ENCODE measurements at regions not wholly inside any gene's neighbourhood (a gene's known extent, or its start where the extent isn't known, plus 50 kb on each side); places are given as distances from the start of the nearest gene placed in this dataset.
"Not testable (repeated sequence)": the region's sequence is repeated elsewhere in the genome, so short reads cannot be mapped to it uniquely, and the experiment has no call there.

GRCh38 chr21:28034334-28034733 lies 958.3 kb downstream of the LTN1 start:
- not testable (repeated sequence) for H3K27me3 ChIP-seq (ENCODE audit: control insufficient read depth, low read length); H4K20me1 ChIP-seq (ENCODE audit: control insufficient read depth, insufficient read depth, low read depth, low read length); H3K79me2 ChIP-seq (ENCODE audit: control insufficient read depth, low read length); H3K9me2 ChIP-seq (replicated peaks; ENCODE audit: control insufficient read depth, low read length); H3K27ac ChIP-seq (ENCODE audit: low read depth, low read length); H3K4me2 ChIP-seq (ENCODE audit: low read length); H3K4me3 ChIP-seq (ENCODE audit: low read length); H3K9me3 ChIP-seq (ENCODE audit: control insufficient read depth, insufficient read depth, low read length); H3K4me1 ChIP-seq (ENCODE audit: control insufficient read depth, low read length); H3F3A ChIP-seq (ENCODE audit: control insufficient read depth, insufficient read depth); H3K36me3 ChIP-seq (ENCODE audit: control insufficient read depth, low read length)

- not testable (repeated sequence) for H3K27ac ChIP-seq (ENCODE audit: low read depth, low read length); H4K20me1 ChIP-seq (ENCODE audit: control insufficient read depth, insufficient read depth, low read depth, low read length); H3K79me2 ChIP-seq (ENCODE audit: control insufficient read depth, low read length); H3K36me3 ChIP-seq (ENCODE audit: control insufficient read depth, low read length); H3K9me3 ChIP-seq (ENCODE audit: control insufficient read depth, insufficient read depth, low read length); H3K4me3 ChIP-seq (ENCODE audit: low read length); H3K9me2 ChIP-seq (replicated peaks; ENCODE audit: control insufficient read depth, low read length); H3K27me3 ChIP-seq (ENCODE audit: control insufficient read depth, low read length); H3K4me2 ChIP-seq (ENCODE audit: low read length); H3F3A ChIP-seq (ENCODE audit: control insufficient read depth, insufficient read depth); H3K4me1 ChIP-seq (ENCODE audit: control insufficient read depth, low read length)
Measured at GRCh38 chr21:28032652-28033051, 960.0 kb downstream of the LTN1 start.

GRCh38 chr21:28031066-28031465 lies 961.6 kb downstream of the LTN1 start:
- H3F3A ChIP-seq (ENCODE audit: control insufficient read depth, insufficient read depth); H3K4me2 ChIP-seq (ENCODE audit: low read length); H3K4me1 ChIP-seq (ENCODE audit: control insufficient read depth, low read length); H3K36me3 ChIP-seq (ENCODE audit: control insufficient read depth, low read length); H3K4me3 ChIP-seq (ENCODE audit: low read length); H3K9me2 ChIP-seq (replicated peaks; ENCODE audit: control insufficient read depth, low read length); H3K27ac ChIP-seq (ENCODE audit: low read depth, low read length); H3K27me3 ChIP-seq (ENCODE audit: control insufficient read depth, low read length); H4K20me1 ChIP-seq (ENCODE audit: control insufficient read depth, insufficient read depth, low read depth, low read length); H3K9me3 ChIP-seq (ENCODE audit: control insufficient read depth, insufficient read depth, low read length); H3K79me2 ChIP-seq (ENCODE audit: control insufficient read depth, low read length): not testable (repeated sequence)

- Histone ChIP-seq H4K20me1 (ENCODE audit: control insufficient read depth, insufficient read depth, low read depth, low read length) (no peaks in the 10 kb centered on the region), H3K4me2 (ENCODE audit: low read length) (no peak overlapping the region), H3K36me3 (ENCODE audit: control insufficient read depth, low read length) (no peaks in the 10 kb centered on the region), H3K27ac (ENCODE audit: low read depth, low read length) (no peak overlapping the region), H3K27me3 (ENCODE audit: control insufficient read depth, low read length) (no peaks in the 10 kb centered on the region), H3K4me3 (ENCODE audit: low read length) (no peak overlapping the region), H3K9me3 (ENCODE audit: control insufficient read depth, insufficient read depth, low read length) (no peaks in the 10 kb centered on the region), H3K9me2 (replicated peaks; ENCODE audit: control insufficient read depth, low read length) (no peaks in the 10 kb centered on the region), H3K4me1 (ENCODE audit: control insufficient read depth, low read length) (no peaks in the 10 kb centered on the region), H3F3A (ENCODE audit: control insufficient read depth, insufficient read depth) (no peaks in the 10 kb centered on the region), H3K79me2 (ENCODE audit: control insufficient read depth, low read length) (no peaks in the 10 kb centered on the region)
- no peak for TF ChIP-seq CTCF (IDR thresholded peaks at IDR 0.05; ENCODE audit: low read depth, low read length, poor library complexity, severe bottlenecking)
- no peak for TF ChIP-seq EZH2phosphoT487 (IDR thresholded peaks at IDR 0.05; ENCODE audit: borderline replicate concordance, low read length)
Measured at GRCh38 chr21:28025111-28025510, 967.6 kb downstream of the LTN1 start.

- Histone ChIP-seq H3K4me1 (ENCODE audit: control insufficient read depth, low read length) (no peaks in the 10 kb centered on the region), H3K9me2 (replicated peaks; ENCODE audit: control insufficient read depth, low read length) (no peaks in the 10 kb centered on the region), H3K36me3 (ENCODE audit: control insufficient read depth, low read length) (no peaks in the 10 kb centered on the region), H4K20me1 (ENCODE audit: control insufficient read depth, insufficient read depth, low read depth, low read length) (no peaks in the 10 kb centered on the region), H3F3A (ENCODE audit: control insufficient read depth, insufficient read depth) (no peaks in the 10 kb centered on the region), H3K9me3 (ENCODE audit: control insufficient read depth, insufficient read depth, low read length) (no peaks in the 10 kb centered on the region), H3K4me2 (ENCODE audit: low read length) (no peak overlapping the region), H3K27ac (ENCODE audit: low read depth, low read length) (no peak overlapping the region), H3K27me3 (ENCODE audit: control insufficient read depth, low read length) (no peaks in the 10 kb centered on the region), H3K79me2 (ENCODE audit: control insufficient read depth, low read length) (no peaks in the 10 kb centered on the region), H3K4me3 (ENCODE audit: low read length) (no peak overlapping the region)
- TF ChIP-seq CTCF (IDR thresholded peaks at IDR 0.05; ENCODE audit: low read depth, low read length, poor library complexity, severe bottlenecking) (no peak), EZH2phosphoT487 (IDR thresholded peaks at IDR 0.05; ENCODE audit: borderline replicate concordance, low read length) (no peak)
Measured at GRCh38 chr21:28018741-28019669, 973.7 kb downstream of the LTN1 start.
